Testis (tissue), 2 donors: ENCODE measurements at regions not wholly inside any gene's neighbourhood (a gene's known extent, or its start where the extent isn't known, plus 50 kb on each side); places are given as distances from the start of the nearest gene placed in this dataset.

Experiments
- DNase-seq: peaks from one replicate; pipeline ENCODE4 v3.0.0-alpha.2; 2019
- H3K27ac ChIP-seq, 2 donors: fragments of 200-600 bp; sonication (generic); one replicate each; pipeline ENCODE4 v1.5.1; 2019
- H3K27me3 ChIP-seq: fragments of 200-600 bp; sonication (generic); one replicate; pipeline ENCODE4 v1.5.1; 2019
- H3K36me3 ChIP-seq: fragments of 200-600 bp; sonication (generic); one replicate; pipeline ENCODE4 v1.5.1; 2017; ENCODE audit warnings: low read depth; ENCODE audit errors: missing control alignments
- H3K4me1 ChIP-seq: fragments of 200-600 bp; sonication (generic); one replicate; pipeline ENCODE4 v1.5.1; 2019
- H3K4me3 ChIP-seq, 2 donors: fragments of 200-600 bp; sonication (generic); one replicate each; pipeline ENCODE4 v1.5.1; 2017 to 2019
- H3K9me3 ChIP-seq: fragments of 200-600 bp; sonication (generic); one replicate; pipeline ENCODE4 v1.5.1; 2017
- CTCF ChIP-seq, 3 experiments: fragments of 450-650 bp in 2 of 3; fragments of 200-600 bp in 1 of 3; sonication (generic) in 1 of 3; IDR thresholded peaks; one replicate each; pipeline ENCODE4 v1.5.1; 2016 to 2019; ENCODE audit warnings: antibody characterized with exemption in 3 of 3, mild to moderate bottlenecking in 2 of 3, moderate library complexity in 1 of 3
- POLR2A ChIP-seq: fragments of 450-650 bp; IDR thresholded peaks from one replicate; pipeline ENCODE4 v1.6.1; 2017; ENCODE audit warnings: antibody characterized with exemption, mild to moderate bottlenecking, moderate library complexity
- WGBS, 2 donors: methylation state at CpG; one replicate each; pipeline ENCODE4 v1.1.5; 2018; 5-methylcytosine and 5-hydroxymethylcytosine counted together
- intact Hi-C: fragments of 100-400 bp; cut with DNase I; formaldehyde crosslinking; loops from one replicate; pipeline ENCODE4 v1.15.1; 2023; ENCODE audit warnings: low total_unique reads

- intact Hi-C loops = no loop called here
- Histone ChIP-seq H3K27me3 (no peaks in the 10 kb centered on the region), H3K9me3 (no peaks in the 10 kb centered on the region), H3K27ac (no peak overlapping the region), H3K4me1 (no peaks in the 10 kb centered on the region), H3K4me3 (no peak overlapping the region), H3K36me3 (no peaks in the 10 kb centered on the region)
- no peak for DNase-seq
- TF ChIP-seq CTCF (IDR thresholded peaks at IDR 0.05) = no peak
- no peak for TF ChIP-seq POLR2A
- 93 to 98% methylated on average over 2 of the region's 2 CpGs for WGBS, 2 donors
Measured at GRCh38 chr4:79764120-79764519, 308.9 kb downstream of the ANTXR2 start.

GRCh38 chr4:79763486-79764075 lies 309.4 kb downstream of the ANTXR2 start:
- no peak overlapping the region for H3K4me3 ChIP-seq
- no peak for DNase-seq
- no peaks in the 10 kb centered on the region for H3K36me3 ChIP-seq
- no peak for TF ChIP-seq CTCF (IDR thresholded peaks at IDR 0.05)
- no peaks in the 10 kb centered on the region for H3K27me3 ChIP-seq
- H3K9me3 ChIP-seq = no peaks in the 10 kb centered on the region
- H3K4me1 ChIP-seq = no peaks in the 10 kb centered on the region
- H3K27ac ChIP-seq = no peak overlapping the region
- intact Hi-C loops = no loop called here
- WGBS, 2 donors = 80 to 87% methylated on average over 4 of the region's 4 CpGs

GRCh38 chr4:79759793-79760192 lies 313.2 kb downstream of the ANTXR2 start:
- no peak for DNase-seq
- H3K27ac ChIP-seq = no peak overlapping the region
- no peaks in the 10 kb centered on the region for H3K9me3 ChIP-seq
- no peak for TF ChIP-seq CTCF (IDR thresholded peaks at IDR 0.05)
- no peak for TF ChIP-seq POLR2A
- no peaks in the 10 kb centered on the region for H3K27me3 ChIP-seq
- H3K4me3 ChIP-seq = no peak overlapping the region
- no peaks in the 10 kb centered on the region for H3K36me3 ChIP-seq
- intact Hi-C loops = no loop called here
- H3K4me1 ChIP-seq = no peaks in the 10 kb centered on the region

DNA sequence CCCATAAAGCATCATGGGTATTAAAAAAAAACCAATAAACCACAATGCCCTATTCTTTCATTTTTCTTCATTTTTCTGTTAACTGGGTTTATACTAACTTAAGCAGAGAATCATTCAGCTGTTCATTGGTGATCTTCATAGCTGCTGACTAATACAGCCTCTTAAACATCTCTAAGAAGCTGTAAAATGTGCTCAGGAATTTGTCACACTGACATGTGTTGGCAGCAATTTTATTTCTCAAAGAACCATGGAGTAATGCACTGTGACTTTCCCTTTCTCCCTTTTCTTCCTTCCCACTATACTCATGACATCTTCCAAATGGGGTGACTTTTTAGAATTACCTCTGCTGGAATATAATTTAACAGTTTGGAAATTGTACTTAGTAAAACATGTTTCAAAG lies 315.4 kb downstream of the ANTXR2 start:
- intact Hi-C loops = no loop called here
- TF ChIP-seq POLR2A (no peak), CTCF (IDR thresholded peaks at IDR 0.05) (no peak)
- no peak for DNase-seq
- H3K9me3 ChIP-seq = no peaks in the 10 kb centered on the region
- no peak overlapping the region for H3K27ac ChIP-seq
- no peaks in the 10 kb centered on the region for H3K36me3 ChIP-seq
- H3K4me3 ChIP-seq = no peak overlapping the region
- H3K27me3 ChIP-seq = no peaks in the 10 kb centered on the region
- no peaks in the 10 kb centered on the region for H3K4me1 ChIP-seq

DNA sequence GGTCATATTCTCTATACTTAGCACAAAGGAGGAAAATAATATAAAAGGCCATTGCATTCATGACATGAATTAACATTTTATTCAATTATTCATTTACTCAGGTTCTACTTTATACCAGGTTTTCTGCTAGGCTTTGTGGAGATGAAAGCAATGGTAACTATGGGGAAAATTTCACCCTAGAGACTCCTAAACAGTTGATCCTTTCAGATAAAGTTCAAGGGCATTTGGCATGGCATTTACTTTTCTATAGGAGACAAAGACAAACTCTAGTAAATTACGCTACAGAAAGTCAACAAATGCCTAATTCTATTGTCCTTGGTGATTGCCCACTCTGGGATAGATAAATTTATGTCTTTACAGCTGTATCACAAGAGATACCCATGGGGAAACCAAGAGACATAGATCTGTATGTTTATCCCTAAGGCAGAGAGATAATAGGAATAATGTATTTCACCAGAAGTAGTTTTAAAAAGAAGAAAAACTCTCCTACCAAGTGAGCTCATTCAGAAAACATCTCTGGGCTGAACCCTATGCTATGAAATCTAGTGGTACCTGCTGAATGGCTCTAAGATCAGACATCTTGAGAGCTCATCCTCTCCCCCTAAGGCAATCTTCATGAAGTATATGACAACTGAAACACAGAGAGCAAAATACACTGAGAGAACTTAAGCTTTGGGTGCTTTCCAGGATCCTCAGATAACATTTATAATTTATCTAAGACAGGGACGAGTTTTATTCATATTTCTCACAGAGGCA lies 316.7 kb downstream of the ANTXR2 start:
- 56 to 68% methylated on average over 2 of the region's 2 CpGs for WGBS, 2 donors
- Histone ChIP-seq H3K4me3 (no peak overlapping the region), H3K36me3 (no peaks in the 10 kb centered on the region), H3K9me3 (no peaks in the 10 kb centered on the region), H3K27ac (no peak overlapping the region), H3K27me3 (no peaks in the 10 kb centered on the region), H3K4me1 (no peaks in the 10 kb centered on the region)
- TF ChIP-seq CTCF (IDR thresholded peaks at IDR 0.05) (no peak), POLR2A (no peak)
- no peak for DNase-seq
- intact Hi-C loops = no loop called here
